HG02642 (cell line): ENCODE measurements at regions not wholly inside any gene's neighbourhood (a gene's known extent, or its start where the extent isn't known, plus 50 kb on each side); places are given as distances from the start of the nearest gene placed in this dataset.
"Not testable (repeated sequence)": the region's sequence is repeated elsewhere in the genome, so short reads cannot be mapped to it uniquely, and the experiment has no call there.

Source experiments
- ATAC-seq: cut with Tn5 transposase; IDR thresholded peaks from one replicate; pipeline ENCODE4 v1.9.1; 2021; ENCODE audit warnings: mild to moderate bottlenecking; ENCODE audit not compliant: unreplicated experiment, poor library complexity

- no peak for ATAC-seq
These were observed 305.9 kb downstream of the BRD1 start for GRCh38 chr22:49521787-49522224.

GRCh38 chr22:49519117-49519737 is 308.4 kb downstream of the BRD1 start:
- ATAC-seq = no peak

- ATAC-seq = no peak
These were observed 309.2 kb downstream of the BRD1 start for GRCh38 chr22:49518436-49518970.

DNA sequence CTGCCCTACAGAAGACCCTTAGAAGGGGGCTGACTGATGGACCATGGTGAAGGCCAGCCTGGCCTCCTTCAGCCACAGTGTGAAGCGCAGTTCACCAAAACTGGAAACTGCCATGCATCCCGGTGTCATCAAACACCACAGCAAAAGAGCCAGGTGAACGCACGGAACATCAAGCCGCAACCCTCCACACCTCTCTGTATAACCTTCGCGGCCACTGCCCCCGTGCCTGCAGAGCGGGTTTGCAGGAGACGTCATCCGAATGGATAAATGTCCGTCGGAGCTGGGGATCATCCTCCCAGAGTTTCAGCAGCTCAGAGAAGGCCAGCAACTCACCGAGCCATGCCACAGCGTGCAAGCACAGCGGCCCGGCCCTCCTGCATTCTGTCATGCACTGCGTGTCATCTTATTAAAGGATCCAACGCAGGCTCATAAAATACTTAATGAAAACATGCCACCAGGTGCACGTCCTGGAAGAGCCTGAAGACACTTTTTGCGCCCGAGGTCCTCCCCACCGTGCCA is 309.9 kb downstream of the BRD1 start:
- ATAC-seq = no peak

DNA sequence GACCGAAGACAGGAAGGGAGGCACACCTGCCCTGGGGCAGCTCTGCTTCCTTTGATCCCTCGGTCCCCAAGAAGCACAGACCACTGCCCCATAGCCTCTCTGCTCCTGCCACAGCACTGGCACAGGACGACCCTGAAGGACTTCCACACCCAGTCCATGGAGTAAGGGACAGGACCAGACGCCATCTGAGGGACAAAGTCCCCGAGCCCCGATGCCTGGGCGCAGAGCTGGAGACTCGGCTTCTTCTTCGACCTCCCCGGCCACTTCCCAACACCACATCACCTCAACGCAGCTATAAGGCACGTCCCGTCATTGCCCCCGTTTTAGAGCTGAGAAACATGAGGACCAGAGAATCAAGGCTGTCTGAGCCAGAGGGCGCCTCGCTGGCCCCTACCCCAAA is 310.5 kb downstream of the BRD1 start:
- no peak for ATAC-seq

DNA sequence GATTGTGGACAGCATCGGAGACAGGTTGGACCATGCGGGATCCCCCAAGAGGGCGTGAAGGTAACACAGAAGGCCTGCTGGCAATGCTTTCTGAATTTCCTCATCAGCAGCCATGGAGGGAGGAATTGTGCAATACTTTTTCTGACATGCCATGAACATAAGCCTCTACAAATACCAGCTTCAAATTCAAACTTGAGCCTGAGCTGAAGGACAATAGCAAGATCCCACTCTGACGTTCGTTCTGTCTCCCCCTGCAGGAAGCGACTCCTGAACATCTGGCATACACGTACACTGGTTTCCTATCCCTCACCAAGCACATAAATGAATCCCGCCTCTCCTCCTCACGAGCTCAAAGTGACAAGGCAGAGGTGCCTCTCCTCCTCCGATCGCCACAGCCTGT is 312.2 kb downstream of the BRD1 start:
- no peak for ATAC-seq

DNA sequence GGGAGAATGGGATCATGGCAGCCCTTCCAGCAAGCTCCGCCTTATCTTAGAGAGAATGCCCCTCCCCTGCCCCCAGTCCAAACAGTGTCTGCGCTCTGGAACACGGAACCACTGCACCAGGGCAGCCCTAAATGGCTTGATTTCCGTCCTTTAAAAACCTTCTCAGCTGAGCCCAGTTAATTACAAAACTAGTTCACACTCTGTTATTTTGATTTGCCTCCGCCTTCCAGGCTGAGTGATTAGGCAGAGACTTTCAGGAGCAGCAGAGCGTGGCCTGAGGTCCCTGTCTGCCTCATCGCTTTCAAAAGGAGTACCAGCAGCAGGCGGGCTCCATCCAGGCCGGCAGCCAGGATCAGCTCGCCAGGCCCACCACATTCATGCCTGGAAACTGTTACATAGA is 313.0 kb downstream of the BRD1 start:
- no peak for ATAC-seq

DNA sequence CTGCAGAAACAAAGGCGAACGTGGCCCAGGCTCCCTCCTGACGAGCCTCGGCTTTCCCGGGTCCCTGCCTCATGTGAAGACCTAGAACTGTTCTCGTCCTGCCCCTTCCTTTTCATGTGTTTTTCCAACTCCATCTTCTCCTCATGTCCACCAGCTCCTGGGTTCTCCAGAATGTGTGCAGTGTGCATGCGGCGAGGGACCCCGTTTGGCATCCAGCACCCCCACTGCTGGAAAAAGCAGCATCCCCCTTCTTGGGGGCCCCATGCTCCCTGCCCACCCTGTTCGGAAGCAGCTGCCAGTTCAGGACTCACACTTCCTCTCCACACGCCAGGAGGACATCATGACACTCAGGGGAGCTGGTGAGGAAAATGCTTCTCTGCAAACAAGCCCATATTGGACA is 313.5 kb downstream of the BRD1 start:
- no peak for ATAC-seq

DNA sequence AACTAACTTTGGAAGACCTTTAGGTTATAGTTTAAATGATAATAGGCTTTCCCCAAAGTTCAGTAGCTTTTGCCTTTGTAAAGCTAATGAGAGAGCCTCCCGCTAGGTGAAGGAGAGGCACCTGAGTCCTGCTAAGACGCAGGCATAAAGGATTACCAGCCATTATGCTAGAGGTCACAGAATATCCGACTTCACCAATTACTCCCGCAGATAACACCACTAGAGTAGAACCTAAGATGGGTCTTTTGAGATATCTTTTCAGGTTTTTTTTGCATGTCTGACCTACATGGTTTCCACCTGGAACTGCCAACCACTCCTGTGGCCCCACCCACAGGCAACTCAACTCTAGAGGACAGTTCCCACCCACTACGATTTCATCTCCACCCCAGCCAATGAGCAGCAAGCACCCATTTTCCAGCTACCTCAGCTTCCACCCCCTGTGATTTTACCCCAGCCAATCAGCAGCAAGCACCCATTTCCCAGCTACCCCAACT is 314.3 kb downstream of the BRD1 start:
- no peak for ATAC-seq

DNA sequence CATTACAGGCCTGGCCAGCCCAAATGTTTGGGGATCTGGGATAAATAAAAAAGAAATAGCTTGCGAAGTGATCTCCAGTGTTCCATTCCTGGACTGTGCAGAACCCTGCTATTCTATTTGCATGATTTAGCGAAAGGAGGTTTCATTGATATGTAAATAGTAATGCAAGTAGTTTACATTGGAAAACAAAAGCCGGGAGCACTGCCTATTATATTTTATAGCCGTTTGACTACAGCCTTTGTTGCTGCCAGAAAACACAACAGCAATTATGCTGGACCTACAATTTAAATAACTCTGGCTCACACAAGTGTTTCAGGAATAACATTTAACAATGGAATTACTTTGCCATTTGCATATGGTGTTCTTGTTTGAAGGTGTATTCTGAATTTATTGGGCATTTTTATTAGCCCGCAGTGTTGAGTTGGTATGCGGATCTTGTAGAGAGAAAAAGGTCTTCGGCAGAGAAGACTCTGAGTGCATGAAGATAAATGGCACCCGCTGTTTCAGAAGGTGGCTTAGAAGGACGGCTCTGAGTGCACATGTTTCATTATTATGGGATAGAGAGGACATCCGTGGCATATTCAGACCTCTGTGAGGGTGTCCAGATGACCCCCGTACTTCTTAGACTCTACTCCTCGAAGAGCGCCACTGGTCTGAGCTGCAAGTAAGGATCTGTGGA is 315.0 kb downstream of the BRD1 start:
- ATAC-seq = no peak

DNA sequence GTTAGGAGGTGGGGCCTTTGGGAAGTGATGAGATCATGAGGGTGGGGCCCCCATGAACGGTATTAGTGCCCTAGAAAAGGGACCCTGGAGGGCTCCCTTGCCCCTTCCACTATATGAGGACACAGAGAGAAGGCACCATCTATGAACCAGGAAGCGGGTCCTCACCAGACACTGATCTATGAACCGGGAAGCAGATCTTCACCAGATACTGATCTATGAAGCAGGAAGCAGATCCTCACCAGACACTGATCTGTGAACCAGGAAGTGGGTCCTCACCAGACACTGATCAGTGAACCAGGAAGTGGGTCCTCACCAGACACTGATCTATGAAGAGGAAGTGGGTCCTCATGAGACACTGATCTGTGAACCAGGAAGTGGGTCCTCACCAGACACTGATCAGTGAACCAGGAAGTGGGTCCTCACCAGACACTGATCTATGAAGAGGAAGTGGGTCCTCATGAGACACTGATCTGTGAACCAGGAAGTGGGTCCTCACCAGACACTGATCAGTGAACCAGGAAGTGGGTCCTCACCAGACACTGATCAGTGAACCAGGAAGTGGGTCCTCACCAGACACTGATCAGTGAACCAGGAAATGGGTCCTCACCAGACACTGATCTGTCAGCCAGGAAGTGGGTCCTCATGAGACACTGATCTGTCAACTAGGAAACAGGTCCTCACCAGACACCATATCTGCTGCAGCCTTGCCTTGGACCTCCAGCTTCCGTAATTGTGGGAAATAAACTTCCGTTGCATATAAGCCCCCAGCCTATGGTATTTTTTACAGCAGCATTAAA is 316.1 kb downstream of the BRD1 start:
- not testable (repeated sequence) for ATAC-seq

DNA sequence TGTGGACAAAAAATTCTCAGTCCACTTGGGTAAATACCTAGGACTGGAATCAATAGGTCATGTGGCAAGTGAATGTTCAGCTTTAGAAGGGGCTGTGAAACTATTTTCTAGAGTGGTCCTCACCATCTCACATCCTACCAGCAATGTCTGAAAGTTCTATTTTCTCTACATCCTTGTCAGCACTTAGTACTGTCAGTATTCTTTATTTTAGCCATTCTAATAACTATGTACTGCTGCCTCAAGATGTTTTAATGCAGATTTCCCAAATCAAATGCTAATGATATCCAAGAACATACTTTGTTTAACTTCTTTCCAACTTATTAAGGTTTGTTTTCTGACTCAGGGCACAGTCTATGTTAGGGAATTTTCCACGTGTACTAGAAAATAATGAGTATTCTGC is 317.0 kb downstream of the BRD1 start:
- ATAC-seq = no peak

GRCh38 chr22:49509016-49509415 is 318.7 kb downstream of the BRD1 start:
- no peak for ATAC-seq

- no peak for ATAC-seq
These were observed 319.1 kb downstream of the BRD1 start for GRCh38 chr22:49508561-49508960.

GRCh38 chr22:49507607-49508292 is 319.9 kb downstream of the BRD1 start:
- ATAC-seq = no peak

DNA sequence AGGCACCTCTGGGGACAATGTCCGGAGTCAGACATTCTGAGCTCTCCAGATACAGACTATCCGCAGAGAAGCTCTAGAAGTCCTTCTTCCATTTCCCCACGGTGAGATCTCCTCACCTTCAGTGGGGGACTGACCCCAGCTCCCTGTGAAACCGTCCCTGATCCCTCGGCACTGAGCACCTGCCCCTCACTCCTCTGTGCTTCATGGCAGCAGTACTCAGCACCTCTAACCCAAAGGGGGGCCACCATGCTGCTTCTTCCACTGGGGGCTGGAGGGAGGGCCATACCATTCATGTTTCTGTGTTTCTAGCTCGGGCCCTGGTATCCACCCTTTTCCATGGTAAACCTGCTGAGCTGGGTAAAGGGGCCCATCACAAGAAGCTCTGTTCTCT is 321.7 kb downstream of the BRD1 start:
- ATAC-seq = no peak

DNA sequence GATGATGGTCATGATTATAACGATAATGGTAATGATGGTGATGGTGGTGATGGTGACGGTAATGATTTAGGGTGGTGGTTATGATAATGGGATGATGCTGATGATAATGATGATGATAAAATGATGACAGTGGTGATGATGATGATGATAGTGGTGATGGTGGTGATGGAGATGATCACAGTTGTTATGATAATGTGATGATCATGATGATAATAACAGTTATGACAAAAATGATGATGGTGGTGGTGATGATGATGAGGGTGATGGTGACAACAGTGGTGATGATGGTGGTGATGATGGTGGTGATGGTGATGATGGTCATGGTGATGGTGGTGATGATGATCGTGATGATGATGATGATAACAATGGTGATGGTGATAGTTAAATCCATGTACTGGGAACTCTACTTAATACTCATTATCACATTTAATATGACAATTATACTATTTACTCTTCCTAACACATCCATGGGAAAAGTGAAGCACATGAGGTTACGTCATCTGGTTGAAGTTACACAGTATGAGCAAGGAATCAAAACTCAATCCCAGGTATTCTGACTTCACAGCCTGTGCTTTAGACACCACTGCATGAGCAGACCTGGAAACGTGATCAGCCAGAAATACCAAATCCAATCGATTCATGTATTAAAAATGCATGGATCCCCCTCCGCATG is 322.2 kb downstream of the BRD1 start:
- no peak for ATAC-seq

DNA sequence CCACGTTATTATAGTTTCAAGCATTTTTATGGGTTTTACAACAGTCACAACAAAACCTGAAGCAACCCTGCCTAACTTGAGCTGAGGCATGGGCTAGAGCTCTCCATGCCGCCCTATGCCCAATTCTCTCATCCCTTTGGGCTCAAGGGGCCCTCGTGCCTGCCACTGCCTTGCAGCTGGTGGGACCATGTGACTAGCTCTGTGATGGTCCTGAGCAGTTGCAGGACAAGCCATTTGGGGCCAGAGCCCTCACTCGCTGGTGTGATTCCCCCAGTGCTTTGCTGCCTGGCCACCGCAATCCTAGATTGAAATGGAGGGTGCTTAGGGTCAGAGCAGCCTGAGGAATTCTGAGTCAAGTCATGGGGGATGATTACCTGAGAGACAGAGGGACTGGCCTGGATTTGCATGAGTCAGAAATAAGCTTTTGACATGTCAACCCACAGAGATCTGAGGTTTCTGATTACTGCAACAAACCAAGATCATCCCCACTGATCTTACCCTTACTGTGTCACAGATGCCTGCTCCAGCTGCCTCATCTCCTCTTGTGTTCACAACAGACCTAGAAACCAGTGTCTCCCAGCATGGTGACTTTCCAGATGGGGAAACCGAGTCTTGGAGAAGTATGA is 323.7 kb downstream of the BRD1 start:
- peak; percentile 62 for ATAC-seq

DNA sequence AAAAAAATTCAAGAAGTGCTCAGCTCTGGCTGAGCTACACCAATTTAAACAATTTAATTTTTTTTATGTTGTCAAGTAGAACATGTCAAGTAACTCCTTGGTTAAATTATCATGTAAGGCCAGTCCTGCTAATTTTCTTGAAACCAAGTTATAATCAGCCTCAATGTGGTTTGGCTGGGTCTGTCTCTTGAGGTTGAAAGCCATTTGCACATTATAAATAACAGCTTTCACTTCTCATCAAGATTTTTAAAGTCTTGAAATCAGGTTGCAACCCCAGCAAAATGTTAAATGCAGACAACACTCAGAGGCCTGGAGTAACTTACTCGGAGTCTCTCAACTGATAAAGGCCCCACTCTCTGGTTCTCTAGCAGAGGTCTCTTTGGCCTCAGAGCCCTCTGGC is 324.4 kb downstream of the BRD1 start:
- ATAC-seq = peak; percentile 25
